Right lobe of liver (tissue), 6 donors: ENCODE measurements at regions not wholly inside any gene's neighbourhood (a gene's known extent, or its start where the extent isn't known, plus 50 kb on each side); places are given as distances from the start of the nearest gene placed in this dataset.

ENCODE experiments used
- ATAC-seq, 4 donors: fragments of 200-7000 bp; cut with Tn5 transposase; one replicate each; pipeline ENCODE4 v1.9.1; 2020; ENCODE audit warnings: mild to moderate bottlenecking in 4 of 4, moderate library complexity in 4 of 4
- DNase-seq, 3 donors: peaks; one replicate each; pipeline ENCODE4 v3.0.0-alpha.2; 2020
- H3K27ac ChIP-seq, 3 donors: fragments of 200-600 bp; one replicate each; pipeline ENCODE4 v1.8.0; 2022
- H3K27me3 ChIP-seq, 2 donors: fragments of 200-600 bp; one replicate each; pipeline ENCODE4 v1.8.0; 2022
- H3K36me3 ChIP-seq, 4 donors: fragments of 200-600 bp; sonication (generic) in 1 of 4; one replicate each; pipeline versions ENCODE4 v1.5.1 to v1.8.0; 2017 to 2022; ENCODE audit warnings: control low read depth in 1 of 4
- H3K4me1 ChIP-seq, 4 donors: fragments of 200-600 bp; sonication (generic) in 1 of 4; one replicate each; pipeline versions ENCODE4 v1.5.1 to v1.8.0; 2017 to 2022; ENCODE audit warnings: control low read depth in 1 of 4
- H3K4me3 ChIP-seq, 3 donors: fragments of 200-600 bp; one replicate each; pipeline ENCODE4 v1.8.0; 2022
- H3K9me3 ChIP-seq, 4 donors: fragments of 200-600 bp; sonication (generic) in 1 of 4; one replicate each; pipeline versions ENCODE4 v1.5.1 to v1.8.0; 2017 to 2022; ENCODE audit warnings: control low read depth in 1 of 4
- CTCF ChIP-seq, 4 donors: fragments of 200-600 bp in 3 of 4; fragments of 450-650 bp in 1 of 4; IDR thresholded peaks; one replicate each; pipeline versions ENCODE4 v1.5.1 to v1.8.0; 2016 to 2022; ENCODE audit warnings: antibody characterized with exemption in 4 of 4, mild to moderate bottlenecking in 2 of 4
- POLR2A ChIP-seq: fragments of 450-650 bp; IDR thresholded peaks from one replicate; pipeline ENCODE4 v1.6.1; 2017; ENCODE audit warnings: antibody characterized with exemption, mild to moderate bottlenecking
- WGBS: methylation state at CpG from one replicate; pipeline ENCODE4 v1.1.6; 2018; ENCODE audit warnings: low coverage, low lambda C conversion rate; ENCODE audit not compliant: insufficient coverage; ENCODE audit errors: missing lambda C conversion rate; 5-methylcytosine and 5-hydroxymethylcytosine counted together
- intact Hi-C, 2 donors: fragments of 100-400 bp; cut with DNase I; formaldehyde crosslinking; loops; one replicate each; pipeline versions ENCODE4 v1.11.2 to v1.14.1; 2022
- donor health status: DM: no; HTN: yes; CAD: no.
- donor health status: DM: no; HTN: no; CAD: no.
- donor health status: DM: no; HTN: no; CAD: no.
- donor health status: DM: no; HTN: yes; CAD: no.
- donor health status: DM: no; HTN: yes; CAD: no.

- Histone ChIP-seq H3K27me3 (peaks cover 0 to 2% of the 10 kb centered on the region in 2 donors), H3K27ac (peak overlapping the region; percentile 40 to 90 (median 55)), H3K4me3 (peak overlapping the region in 1 of 3 donors; percentile 52), H3K4me1 (peaks cover 0 to 8% (median 2%) of the 10 kb centered on the region in 4 donors), H3K9me3 (no peaks in the 10 kb centered on the region), H3K36me3 (no peaks in the 10 kb centered on the region)
- ATAC-seq (no peak), DNase-seq (no peak)
- TF ChIP-seq CTCF (IDR thresholded peaks at IDR 0.05) (no peak), POLR2A (no peak)
- 16% methylated on average over 13 of the region's 13 CpGs for WGBS
- intact Hi-C loops = no loop called here
Observed at GRCh38 chrX:41025926-41026701, 59.1 kb upstream of the USP9X start.

GRCh38 chrX:41026702-41027078, 58.6 kb upstream of the USP9X start:
- Histone ChIP-seq H3K4me1 (peaks cover 0 to 8% (median 2%) of the 10 kb centered on the region in 4 donors), H3K27me3 (peaks cover 0 to 2% of the 10 kb centered on the region in 2 donors), H3K27ac (peak overlapping the region in 1 of 3 donors; percentile 90), H3K36me3 (no peaks in the 10 kb centered on the region), H3K9me3 (no peaks in the 10 kb centered on the region), H3K4me3 (peak overlapping the region in 1 of 3 donors; percentile 52)
- ATAC-seq (peak in 1 of 4 donors; percentile 17), DNase-seq (no peak)
- intact Hi-C loops = no loop called here
- 21% methylated on average over 5 of the region's 5 CpGs for WGBS
- TF ChIP-seq CTCF (IDR thresholded peaks at IDR 0.05) = no peak
- no peak for TF ChIP-seq POLR2A

GRCh38 chrX:41029332-41029731, 55.9 kb upstream of the USP9X start:
- DNase-seq (peak; percentile 67 to 85 (median 71)), ATAC-seq (peak; percentile 81 to 88 (median 83))
- no peaks in the 10 kb centered on the region for H3K9me3 ChIP-seq
- no peaks in the 10 kb centered on the region for H3K4me1 ChIP-seq
- 23% methylated on average over 1 of the region's 7 CpGs for WGBS
- no peak for TF ChIP-seq CTCF (IDR thresholded peaks at IDR 0.05)
- TF ChIP-seq POLR2A = peak; percentile 38
- intact Hi-C loops = no loop called here
- H3K36me3 ChIP-seq = no peaks in the 10 kb centered on the region
- H3K27ac ChIP-seq = peak overlapping the region in 2 of 3 donors; percentile 50 to 90
- peaks cover 0 to 2% of the 10 kb centered on the region in 2 donors for H3K27me3 ChIP-seq
- H3K4me3 ChIP-seq = peak overlapping the region in 1 of 3 donors; percentile 52

GRCh38 chrX:41031256-41031967, 53.8 kb upstream of the USP9X start:
- Histone ChIP-seq H3K27me3 (peaks cover 0 to 2% of the 10 kb centered on the region in 2 donors), H3K4me1 (no peaks in the 10 kb centered on the region), H3K27ac (no peak overlapping the region), H3K9me3 (no peaks in the 10 kb centered on the region), H3K4me3 (no peak overlapping the region), H3K36me3 (no peaks in the 10 kb centered on the region)
- WGBS = 58% methylated on average over 12 of the region's 13 CpGs
- DNase-seq (no peak), ATAC-seq (peak in 2 of 4 donors; percentile 9 to 67)
- TF ChIP-seq CTCF (IDR thresholded peaks at IDR 0.05) (no peak), POLR2A (no peak)
- intact Hi-C loops = no loop called here
